ENCODE measurements at regions not wholly inside any gene's neighbourhood (a gene's known extent, or its start where the extent isn't known, plus 50 kb on each side); places are given as distances from the start of the nearest gene placed in this dataset.

GRCh38 chr2:19114754-19115231 lies 243.6 kb downstream of the OSR1 start:
- H3K4me3 ChIP-seq (ENCODE audit: low read length), result no peak overlapping the region
- no peak for DNase-seq (ENCODE audit: low read depth)
- no peak for TF ChIP-seq CTCF (conservative IDR thresholded peaks at IDR 0.05; ENCODE audit: low read depth, low read length)

GRCh38 chr2:19114126-19114525 lies 244.3 kb downstream of the OSR1 start:
- TF ChIP-seq CTCF (conservative IDR thresholded peaks at IDR 0.05; ENCODE audit: low read depth, low read length), result no peak
- DNase-seq (ENCODE audit: low read depth), result no peak
- H3K4me3 ChIP-seq (ENCODE audit: low read length), result no peak overlapping the region

GRCh38 chr2:19111354-19111753 lies 247.1 kb downstream of the OSR1 start:
- DNase-seq (ENCODE audit: low read depth), result no peak
- TF ChIP-seq CTCF (conservative IDR thresholded peaks at IDR 0.05; ENCODE audit: low read depth, low read length), result no peak
- no peak overlapping the region for H3K4me3 ChIP-seq (ENCODE audit: low read length)

- no peak for DNase-seq (ENCODE audit: low read depth)
- TF ChIP-seq CTCF (conservative IDR thresholded peaks at IDR 0.05; ENCODE audit: low read depth, low read length), result no peak
- no peak overlapping the region for H3K4me3 ChIP-seq (ENCODE audit: low read length)
Observed at GRCh38 chr2:19109518-19109917, 248.9 kb downstream of the OSR1 start.

- TF ChIP-seq CTCF (conservative IDR thresholded peaks at IDR 0.05; ENCODE audit: low read depth, low read length), result no peak
- no peak overlapping the region for H3K4me3 ChIP-seq (ENCODE audit: low read length)
- DNase-seq (ENCODE audit: low read depth), result no peak
Observed at GRCh38 chr2:19106376-19106775, 252.0 kb downstream of the OSR1 start.

GRCh38 chr2:19104503-19104902 lies 253.9 kb downstream of the OSR1 start:
- TF ChIP-seq CTCF (conservative IDR thresholded peaks at IDR 0.05; ENCODE audit: low read depth, low read length), result no peak
- DNase-seq (ENCODE audit: low read depth), result no peak
- H3K4me3 ChIP-seq (ENCODE audit: low read length), result no peak overlapping the region

GRCh38 chr2:19102696-19103423 lies 255.6 kb downstream of the OSR1 start:
- no peak for TF ChIP-seq CTCF (conservative IDR thresholded peaks at IDR 0.05; ENCODE audit: low read depth, low read length)
- H3K4me3 ChIP-seq (ENCODE audit: low read length), result no peak overlapping the region

More at GRCh38 chr2:19102696-19103423, 255.6 kb downstream of the OSR1 start:
- no peak for DNase-seq (ENCODE audit: low read depth)

Measured in retinal pigment epithelial cell (primary cell).